NCI-H1048 (cell line): ENCODE measurements at regions not wholly inside any gene's neighbourhood (a gene's known extent, or its start where the extent isn't known, plus 50 kb on each side); places are given as distances from the start of the nearest gene placed in this dataset.
A peak's percentile ranks its signal among the peaks of the same experiment; 100 is the strongest.
"Not testable (repeated sequence)": the region's sequence is repeated elsewhere in the genome, so short reads cannot be mapped to it uniquely, and the experiment has no call there.

Experiments used
- DNase-seq: peaks from one replicate; lab custom pipeline; 2025; lab: John Stamatoyannopoulos, UW

DNA sequence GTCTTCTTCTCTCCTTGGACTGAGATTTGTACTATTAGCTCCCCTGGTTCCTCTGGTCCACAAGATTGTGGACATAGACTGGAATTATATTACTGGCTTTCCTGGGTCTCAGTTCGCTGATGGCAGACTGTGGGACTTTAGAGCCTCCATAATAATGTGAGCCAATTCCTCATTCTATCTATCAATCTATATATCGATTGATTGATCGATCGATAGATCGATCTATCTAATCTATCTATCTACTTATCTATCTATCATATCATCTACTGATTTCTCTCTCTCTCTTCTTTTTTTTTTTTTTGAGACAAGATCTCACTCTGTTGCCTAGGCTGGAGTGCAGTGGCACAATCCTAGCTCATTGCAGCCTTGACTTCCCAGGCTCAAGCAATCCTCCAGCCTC is 51.5 kb upstream of the DDR1 start:
- no peak for DNase-seq

DNA sequence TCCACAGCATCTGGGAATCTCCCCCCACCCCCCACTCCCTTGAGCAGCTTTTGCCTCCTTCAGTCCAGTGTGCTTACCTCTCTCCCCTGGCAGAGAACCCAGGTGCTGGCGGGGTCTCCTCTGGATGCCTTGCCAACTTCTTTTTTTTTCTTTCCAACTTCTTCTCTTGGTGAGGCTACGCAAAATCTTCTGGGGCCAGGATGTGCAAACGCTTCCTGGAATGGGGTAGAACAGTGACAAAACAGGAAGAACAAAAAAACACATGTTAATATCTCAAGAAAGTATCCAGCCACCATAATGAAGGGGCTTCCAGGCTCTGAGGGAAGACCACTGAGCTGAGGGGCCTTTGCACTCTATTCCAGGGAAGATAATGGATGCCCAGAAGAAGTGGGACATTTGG is 53.9 kb upstream of the DDR1 start:
- no peak for DNase-seq

DNA sequence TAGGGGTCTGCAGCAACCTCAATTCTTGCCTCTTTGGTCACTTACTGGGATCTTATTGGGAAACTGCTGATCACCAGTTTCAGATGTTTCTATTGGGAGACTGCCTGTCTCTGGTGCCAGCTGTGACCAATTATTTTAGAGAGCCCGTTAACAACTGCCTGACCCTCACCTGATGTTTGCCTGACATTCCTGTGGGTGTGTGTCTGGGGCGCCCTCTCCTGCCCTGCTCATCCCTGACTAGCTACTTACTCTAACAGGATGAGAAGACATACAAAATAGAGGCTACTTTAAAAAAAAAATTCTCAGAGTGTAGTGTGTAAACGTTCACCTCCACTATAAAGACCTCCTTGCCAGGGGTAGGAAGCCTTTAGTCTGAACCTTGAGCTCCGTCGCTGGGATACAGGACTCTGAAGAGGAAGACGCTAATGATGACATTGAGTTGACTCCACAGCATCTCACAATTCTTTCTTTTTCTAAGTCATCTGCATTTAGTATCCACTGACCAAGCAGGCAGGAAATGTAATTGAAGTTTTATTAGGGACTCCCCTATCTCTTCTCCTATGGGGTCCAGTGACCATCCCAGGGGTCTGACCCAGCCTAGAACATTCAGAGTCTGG is 54.6 kb upstream of the DDR1 start:
- no peak for DNase-seq

DNA sequence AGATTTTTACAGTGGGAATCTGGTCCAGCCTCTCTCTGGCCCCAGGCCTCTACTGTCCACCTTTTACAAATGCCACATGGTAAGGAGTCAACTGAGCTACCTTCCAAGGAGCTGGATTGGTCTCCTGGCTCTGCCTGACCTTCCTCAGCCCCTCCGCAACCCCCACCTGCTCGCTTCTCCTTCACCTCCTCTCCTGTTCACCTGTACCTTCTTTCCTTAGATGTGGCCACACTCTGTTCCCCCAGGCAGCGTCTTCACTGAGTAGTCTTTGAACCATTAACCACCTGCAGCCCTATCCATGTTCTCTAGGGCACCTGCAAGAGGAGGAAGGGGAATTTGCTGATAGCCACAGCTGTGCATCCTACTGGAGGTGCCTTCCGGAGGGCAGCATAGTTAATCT is 55.3 kb upstream of the DDR1 start:
- DNase-seq = no peak

DNA sequence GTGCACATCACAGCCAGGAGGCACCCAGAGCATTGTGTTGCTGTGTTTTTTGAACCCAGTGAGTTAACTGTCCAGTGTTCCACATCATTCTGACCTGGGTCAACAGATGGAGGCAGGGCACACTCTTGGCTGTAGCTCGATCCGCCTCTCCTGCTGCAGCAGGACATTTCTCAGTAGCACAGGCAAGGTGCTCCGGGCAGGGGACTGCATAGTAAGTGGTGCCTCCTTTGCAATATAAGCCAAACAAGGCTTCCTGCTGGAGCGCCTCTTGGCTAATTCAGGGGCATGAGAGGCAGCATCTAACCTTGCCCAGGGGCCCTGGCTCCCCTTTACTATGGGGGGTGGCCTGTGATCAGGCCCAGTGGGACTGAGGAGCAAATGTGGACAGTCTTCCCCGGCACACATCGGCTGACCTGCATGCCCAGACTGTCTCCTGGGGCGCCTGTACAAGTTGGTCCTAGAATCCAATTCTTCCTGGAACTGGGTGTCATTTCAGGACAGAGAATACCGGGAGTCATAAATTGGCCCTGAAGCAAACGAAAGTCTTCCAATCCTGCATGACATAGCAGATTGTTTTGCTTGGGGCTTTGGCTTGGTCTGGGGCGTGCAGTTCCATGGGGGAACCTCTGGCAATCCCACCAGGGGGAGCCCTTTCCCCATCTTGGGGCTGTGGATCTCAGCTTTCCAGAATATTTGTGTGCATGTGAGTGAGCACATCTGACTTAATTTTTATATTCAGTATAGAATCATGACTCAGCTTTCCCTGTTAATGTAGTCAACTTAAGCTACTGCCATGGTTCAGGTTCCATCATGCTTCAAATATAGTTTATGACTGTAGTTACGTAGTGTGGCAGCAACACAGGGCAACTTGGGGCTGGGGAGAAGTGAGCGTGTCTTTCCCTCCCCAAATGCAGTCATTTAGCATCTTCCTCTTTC is 56.0 kb upstream of the DDR1 start:
- peak; percentile 49 for DNase-seq

DNA sequence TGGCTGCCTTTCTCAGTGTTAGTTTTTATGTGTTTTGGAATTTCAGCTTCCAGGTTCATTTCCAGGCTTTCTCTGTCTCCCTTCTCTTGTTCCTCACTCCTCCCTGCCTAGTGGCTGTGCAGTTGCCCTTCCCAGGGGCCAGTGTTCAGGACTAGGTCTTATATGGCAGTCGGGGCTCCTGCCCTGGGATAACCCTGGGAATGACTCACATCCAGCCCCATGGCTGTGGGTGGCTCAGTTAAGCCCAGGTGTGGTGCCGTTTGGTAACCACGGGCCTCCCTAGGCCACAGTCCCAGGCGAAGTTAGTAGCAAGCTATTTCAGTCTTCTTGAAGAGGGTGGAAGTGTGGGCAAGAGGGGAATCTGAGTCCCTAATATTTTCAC is 57.4 kb upstream of the DDR1 start:
- no peak for DNase-seq

DNA sequence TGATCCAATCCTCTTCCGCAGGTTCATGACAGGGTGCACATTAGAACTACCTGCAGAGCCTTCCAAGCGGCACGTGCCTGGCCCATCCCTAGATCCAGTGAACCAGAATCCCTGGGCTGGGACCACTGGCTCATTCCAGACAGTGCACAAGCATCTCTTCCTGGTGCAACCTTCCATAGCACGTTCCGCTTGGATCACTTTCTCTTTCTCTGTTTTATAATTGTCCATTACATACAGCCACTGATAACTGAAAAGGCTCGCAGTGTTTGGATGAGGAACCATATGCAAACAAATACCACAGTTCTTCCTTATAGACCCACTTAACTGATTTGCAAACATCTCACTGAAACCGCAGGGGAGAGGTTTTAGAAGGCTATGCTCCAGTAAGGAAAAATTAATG is 59.6 kb upstream of the DDR1 start:
- no peak for DNase-seq

DNA sequence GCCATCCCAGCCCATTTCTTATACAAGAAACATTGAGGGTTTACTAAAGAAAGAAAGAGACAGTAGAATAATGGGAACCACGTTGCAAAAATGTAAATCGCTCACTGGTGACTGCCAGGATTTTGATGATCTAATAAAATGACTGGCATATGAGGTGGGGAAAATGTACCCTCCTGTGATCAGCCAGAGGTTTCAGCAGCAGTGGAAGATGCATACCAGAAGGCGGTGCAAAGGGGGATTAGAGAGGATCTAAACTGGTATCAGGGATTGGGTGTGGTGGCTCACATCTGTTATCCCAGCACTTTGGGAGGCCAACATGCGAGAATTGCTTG is 60.8 kb upstream of the DDR1 start:
- no peak for DNase-seq

DNA sequence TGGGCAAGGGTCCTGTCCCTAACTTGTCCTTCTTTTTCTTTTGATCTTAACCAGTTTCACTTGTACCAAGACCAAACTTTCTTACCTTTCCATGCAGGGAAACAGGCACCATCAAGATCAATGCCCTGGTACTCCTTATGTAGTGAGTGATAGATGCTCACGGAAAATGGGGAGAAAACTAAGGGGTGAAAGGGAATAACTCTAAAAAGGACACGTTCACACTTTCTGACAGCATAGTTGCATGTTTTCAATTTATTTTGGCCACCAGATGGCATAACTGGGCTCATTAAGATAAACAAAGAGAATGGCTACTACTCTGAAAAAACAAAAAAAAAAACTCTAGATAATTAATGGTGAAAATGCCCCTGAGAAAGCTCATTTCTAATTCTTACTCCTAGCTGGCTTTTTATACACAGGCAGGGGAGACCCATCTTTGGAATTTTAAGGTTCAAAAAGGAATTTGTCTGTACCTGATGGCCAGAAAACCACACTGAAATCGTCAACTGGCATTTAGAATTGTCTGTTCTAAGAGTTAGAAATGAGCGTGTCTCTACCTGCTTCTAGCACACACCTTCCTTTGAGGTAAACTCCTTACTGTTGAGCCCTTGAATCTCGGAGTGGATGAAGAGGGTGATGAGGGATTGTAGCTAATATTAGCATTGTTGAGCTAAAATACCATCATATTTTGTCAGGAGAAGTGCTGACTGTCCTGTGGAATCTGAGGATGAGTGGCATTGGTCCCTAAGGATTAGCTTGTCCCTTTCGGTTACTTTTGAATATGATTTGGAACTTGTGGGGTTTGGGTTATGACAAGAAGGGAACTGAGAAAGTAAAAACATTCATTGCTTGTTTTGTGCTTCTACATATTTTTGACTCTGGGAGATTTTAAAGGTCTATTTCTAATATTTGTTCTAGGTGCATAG is 62.2 kb upstream of the DDR1 start:
- DNase-seq = no peak

DNA sequence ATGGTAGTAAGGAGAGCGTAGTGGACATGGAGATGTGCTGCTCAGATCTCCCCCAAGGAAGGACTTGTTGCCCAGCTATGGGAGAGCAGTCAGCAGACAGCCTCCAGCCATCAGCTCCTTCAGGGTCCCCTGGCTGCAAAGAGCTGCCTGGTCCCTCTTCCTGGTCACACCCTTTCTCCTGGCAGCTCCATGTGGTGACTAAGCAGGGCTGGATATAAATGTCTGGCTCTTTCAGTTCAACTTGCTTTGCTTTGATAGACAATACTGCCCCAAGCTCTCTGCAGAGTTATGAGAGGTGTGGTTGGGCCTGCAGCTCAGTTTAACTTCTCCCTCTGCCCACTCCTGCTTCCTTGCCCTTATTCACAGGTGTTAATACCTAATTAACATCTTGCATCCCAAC is 64.1 kb upstream of the DDR1 start:
- DNase-seq = no peak

DNA sequence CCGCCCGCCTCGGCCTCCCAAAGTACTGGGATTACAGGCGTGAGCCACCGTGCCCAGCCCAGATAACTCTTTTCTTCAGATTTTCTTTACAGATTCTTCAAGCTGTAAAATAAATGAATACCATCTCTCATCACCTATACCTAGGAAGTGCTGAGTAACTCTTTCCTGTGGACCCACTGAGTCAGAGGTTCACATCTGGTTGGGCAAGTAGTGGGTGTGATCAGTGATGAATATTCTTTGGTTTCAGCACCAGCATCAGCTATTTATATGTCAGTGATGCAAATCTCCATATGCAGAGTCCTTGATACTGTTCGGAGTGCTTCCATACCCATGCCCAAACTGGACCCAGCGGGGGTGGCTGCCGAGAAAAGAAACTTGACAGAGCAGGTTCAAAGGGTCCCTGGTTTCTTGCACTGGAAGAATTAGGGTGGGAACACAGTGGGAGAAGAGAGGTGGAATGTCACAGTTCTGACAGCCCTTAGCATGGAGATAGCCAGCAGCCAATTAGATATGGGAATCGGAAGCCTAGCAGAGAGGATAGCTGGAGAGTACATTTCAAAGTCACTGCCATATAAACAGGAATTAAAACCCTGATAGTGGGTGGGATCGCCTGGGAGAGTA is 64.9 kb upstream of the DDR1 start:
- no peak for DNase-seq

DNA sequence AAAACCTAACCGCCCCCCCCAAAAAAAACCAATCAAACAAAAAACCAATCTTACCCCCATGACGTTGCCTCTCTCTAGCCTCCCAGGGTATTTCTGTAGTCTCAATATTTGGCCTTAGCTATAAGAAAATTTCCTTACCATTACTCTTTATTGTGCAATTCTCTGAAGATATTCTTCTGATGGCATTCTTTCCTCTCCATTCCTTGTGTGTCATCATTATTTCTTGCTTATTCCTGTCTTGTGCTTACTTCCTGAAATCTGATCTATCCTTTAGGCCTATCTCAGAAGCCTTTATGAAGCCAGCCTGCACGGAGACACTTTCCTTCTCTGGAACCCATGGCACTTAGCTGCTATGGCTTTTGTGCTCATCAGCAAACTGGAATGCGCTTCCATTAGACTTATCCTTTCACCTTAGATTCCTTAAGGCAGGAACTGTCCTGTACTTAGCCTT is 65.9 kb upstream of the DDR1 start:
- no peak for DNase-seq

DNA sequence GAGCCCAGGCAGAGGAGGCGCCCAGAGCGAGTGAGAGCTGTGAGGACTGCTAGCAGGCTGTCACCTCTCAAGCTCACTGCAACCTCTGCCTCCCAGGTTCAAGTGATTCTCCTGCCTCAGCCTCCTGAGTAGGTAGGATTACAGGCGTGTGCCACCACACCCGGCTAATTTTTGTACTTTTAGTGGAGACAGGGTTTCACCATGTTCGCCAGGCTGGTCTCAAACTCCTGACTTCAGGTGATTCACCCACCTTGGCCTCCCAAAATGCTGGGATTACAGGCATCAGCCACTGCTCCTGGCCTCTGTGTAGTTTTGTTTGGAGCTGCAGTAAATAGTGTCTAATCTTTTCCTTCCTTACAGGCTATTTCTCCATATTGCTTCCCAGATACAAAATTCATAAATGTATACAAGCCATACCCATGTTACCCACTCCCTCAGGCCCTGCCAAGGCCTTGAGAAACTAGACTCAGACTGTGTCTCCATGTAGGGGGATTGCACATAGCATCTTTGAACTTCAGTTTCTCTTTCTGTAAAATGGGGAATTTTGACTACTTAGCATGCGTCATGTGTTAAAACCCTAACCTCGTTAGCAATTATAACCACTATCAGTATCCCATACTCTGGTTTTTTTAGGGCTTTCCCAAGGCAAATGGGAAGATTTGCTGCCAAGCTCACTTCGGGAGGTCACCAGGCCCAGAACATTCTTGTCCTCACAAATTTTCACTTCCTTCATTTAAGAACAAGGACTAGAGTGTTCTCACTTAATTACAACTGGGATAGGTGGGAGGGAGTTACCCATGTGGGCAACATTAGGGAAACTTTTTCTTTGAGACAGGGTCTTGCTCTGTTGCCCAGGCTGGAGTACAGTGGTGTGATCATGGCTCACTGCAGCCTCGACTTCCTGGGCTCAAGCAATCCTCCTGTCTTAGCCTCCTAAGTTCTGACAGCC is 67.3 kb upstream of the DDR1 start:
- DNase-seq = no peak

DNA sequence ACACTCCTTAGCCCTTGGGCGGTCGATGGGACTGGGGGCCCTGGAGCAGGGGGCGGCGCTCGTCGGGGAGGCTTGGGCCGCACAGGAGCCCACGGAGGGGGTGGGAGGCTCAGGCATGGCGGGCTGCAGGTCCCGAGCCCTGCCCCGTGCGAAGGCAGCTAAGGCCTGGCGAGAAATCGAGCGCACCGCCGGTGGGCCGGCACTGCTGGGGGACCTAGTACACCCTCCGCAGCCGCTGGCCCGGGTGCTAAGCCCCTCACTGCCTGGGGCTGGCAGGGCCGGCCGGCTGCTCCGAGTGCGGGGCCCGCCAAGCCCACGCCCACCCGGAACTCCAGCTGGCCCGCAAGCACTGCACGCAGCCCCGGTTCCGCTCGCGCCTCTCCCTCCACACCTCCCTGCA is 68.0 kb upstream of the DDR1 start:
- DNase-seq = not testable (repeated sequence)

DNA sequence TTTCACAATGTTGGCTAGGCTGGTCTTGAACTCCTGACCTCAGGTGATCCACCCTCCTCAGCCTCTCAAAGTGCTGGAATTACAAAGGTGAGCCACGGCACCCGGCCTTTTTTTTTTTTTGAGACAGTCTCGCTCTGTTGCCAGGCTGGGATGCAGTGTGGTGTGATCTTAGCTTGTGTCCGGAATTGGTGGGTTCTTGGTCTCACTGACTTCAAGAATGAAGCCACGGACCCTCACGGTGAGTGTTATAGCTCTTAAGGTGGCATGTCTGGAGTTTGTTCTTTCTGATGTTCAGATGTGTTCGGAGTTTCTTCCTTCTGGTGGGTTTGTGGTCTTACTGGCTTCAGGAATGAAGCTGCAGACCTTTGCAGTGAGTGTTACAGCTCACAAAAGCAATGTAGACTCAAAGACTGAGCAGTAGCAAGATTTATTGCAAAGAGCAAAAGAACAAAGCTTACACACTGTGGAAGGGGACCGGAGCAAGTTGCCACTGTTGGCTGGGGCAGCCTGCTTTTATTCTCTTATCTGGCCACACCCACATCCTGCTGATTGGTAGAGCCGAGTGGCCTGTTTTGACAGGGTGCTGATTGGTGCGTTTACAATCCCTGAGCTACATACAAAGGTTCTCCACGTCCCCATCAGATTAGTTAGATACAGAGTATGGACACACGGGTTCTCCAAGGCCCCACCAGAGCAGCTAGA is 69.1 kb upstream of the DDR1 start:
- not testable (repeated sequence) for DNase-seq

DNA sequence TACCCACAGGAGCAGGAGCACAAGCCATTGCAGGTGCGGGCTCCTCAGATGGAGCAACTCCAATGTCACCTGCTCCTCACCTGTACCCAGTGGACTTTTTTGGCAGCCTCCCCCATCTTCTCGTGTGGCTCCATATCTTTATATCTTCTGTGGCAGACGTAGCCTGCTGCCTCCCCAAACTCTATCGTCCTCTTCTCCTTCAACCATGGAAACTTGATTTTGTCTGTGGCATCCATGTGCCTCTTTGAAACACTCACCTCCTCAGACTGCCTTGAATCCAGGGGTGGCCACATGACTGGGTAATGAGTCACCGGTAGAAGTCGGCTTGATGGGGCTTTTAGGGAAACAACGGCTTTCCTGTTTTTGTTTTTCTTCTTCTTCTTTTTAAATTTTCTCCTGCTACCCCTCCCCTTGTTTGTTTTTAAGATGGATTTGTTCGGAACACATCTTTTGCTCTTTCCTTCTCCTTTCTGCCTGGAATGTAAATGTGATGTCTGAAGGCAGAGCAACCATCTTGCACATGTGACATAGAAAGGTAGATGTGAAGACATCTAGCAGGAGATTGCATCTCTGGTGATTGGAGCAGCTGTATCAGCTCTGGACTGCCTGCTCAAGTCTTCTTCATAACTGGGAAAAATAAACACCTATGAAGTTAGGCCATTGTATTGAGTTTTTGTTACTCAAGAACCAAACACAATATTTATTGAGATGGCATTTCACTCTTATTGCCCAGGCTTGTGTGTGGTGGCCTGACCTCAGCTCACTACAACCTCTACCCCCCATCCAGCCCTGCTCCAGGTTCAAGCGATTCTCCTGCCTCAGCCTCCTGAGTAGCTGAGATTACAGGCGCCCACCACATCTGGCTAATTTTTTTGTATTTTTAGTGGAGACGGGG is 69.9 kb upstream of the DDR1 start:
- DNase-seq = no peak

DNA sequence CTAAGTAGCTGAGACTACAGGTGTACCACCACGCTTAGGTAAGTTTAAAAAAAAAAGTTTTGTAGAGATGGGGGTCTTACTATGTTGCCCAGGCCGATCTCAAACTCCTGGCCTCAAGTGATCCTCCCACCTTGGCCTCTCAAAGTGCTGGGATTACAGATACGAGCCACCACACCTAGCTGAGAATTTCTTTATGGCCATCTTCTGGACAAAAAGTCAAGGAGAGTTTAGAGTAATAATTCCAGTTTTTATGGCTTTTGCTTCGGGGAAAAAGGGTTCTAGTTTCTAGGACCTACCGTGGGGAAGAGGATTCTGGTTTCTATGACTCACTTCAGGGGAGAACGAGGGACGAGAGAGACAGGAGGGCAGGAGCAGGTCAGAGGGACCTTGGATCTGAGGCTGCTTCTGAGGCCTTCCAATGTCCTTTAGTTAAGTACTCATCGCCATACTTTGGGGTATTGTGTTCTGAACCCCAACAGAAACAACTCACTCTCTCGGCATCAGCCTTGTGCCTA is 69.3 kb upstream of the IER3 start:
- no peak for DNase-seq

DNA sequence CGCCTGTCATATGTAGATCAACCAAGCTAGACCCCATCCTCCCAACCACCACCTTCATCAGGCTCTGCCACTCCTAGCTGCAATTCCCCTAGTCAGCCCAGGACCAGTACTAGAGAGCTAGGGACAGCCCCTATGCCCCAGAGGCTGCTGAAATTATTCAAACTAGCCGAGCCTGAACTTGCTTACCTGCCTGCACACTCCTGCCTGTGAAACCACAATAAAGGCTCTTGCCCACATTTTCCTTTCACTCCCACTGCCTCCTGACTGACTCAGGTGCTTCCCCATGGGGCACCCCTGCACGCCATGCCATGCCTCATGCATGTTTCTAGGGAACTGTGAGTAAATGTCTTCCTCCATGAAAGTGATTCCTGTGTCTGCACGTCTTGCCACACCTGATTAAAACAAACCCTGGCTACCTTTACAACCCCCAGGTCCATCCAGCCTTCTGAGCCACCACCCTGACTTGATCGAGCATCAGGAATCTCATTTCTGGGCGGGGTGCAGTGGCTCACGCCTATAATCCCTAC is 66.5 kb upstream of the IER3 start:
- DNase-seq = no peak

DNA sequence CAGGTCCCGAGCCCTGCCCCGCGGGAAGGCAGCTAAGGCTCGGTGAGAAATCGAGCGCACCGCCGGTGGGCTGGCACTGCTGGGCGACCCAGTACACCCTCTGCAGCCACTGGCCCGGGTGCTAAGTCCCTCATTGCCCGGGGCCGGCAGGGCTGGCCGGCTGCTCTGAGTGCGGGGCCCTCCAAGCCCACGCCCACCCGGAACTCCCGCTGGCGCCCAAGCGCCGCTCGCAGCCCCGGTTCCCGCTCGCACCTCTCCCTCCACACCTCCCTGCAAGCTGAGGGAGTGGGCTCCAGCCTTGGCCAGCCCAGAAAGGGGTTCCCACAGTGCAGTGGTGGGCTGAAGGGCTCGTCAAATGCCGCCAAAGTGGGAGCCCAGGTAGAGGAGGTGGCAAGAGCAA is 63.2 kb upstream of the IER3 start:
- DNase-seq = not testable (repeated sequence)
